ENCODE measurements at regions not wholly inside any gene's neighbourhood (a gene's known extent, or its start where the extent isn't known, plus 50 kb on each side); places are given as distances from the start of the nearest gene placed in this dataset.
"Not testable (repeated sequence)": the region's sequence is repeated elsewhere in the genome, so short reads cannot be mapped to it uniquely, and the experiment has no call there.

DNA sequence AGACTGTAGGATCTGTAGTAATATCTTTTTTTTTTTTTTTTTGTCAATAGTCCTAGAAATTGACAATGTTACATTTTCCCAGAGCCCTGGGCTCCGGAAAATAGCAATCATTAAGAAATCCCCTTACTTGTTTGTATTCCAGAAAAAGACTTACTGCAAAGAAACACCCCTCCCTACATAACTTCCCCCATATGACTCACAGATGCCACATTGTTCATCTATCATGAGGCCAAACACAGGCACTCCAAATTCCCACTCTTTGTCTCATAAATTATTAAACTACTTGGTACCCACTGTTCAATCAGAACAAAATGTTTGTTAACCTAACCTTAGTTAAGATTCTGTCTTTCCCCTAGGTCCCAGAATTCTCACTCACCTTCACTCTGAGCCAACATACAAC lies 53.5 kb downstream of the TEX51 start:
- DNase-seq (ENCODE audit: low spot score), result no peak

GRCh38 chr2:126953483-126953882 lies 54.8 kb downstream of the TEX51 start:
- no peak for DNase-seq (ENCODE audit: low spot score)

DNA sequence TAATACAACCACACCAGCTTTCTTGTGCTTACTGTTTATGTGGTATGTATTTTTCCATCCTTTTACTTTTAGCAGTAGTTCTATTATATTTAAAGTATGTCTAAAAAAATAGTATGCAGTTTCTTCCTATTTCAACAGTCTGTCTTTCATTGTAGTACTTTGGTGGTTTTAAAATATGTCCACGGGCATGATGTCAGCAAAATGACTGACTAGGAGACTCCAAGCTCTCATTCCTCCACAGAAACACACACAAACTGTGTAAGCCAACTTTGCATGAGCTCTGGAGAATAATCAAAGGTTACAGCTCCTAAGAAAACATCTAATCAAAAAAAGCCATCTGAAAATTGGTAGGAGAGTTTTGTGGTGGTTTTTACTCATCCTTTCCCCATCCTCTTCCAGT lies 56.1 kb downstream of the TEX51 start:
- no peak for DNase-seq (ENCODE audit: low spot score)

- DNase-seq (ENCODE audit: low spot score), result not testable (repeated sequence)
Observed at GRCh38 chr2:126956773-126957172, 58.1 kb downstream of the TEX51 start.

DNA sequence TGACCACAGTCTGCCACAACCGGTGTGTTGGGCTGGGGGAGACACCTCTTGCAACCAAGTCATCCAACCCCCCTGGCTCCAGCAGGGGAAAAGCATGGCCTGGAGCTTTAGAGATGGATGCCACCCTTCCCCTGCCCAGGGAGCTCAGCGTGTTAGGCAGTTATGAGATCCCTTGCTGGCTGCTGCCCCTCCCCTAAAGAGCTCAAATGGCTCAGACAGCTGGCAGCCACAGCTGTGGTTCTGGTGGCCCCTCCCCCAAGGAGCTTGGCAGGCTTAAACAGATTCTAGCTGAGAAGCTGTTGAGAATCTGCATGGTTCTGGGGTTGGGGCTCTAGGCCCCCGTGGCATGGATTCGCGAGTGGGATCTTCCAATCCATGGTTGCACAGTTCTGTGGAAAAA lies 64.7 kb downstream of the TEX51 start:
- no peak for DNase-seq (ENCODE audit: low spot score)

DNA sequence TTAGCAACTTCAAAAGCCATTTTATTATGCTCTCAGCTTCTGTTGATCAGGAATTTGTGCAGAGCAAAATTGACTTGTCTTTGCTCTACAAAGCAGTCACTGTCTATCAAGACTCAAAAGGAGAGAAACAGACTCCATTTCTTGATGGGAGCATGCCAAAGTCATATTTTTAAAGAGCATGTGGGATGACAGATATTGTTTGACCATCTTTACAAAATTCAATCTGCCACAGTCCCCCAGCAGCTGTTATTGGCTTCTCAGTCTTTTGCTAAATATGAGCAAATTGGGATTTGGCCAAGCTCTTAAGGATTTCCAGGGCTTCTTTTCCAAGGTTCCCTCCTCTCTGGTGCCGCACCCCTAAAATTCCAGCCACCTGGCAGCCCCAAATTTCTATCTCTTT lies 67.9 kb downstream of the TEX51 start:
- no peak for DNase-seq (ENCODE audit: low spot score)

- no peak for DNase-seq (ENCODE audit: low spot score)
Observed at GRCh38 chr2:126970583-126970982, 71.9 kb downstream of the TEX51 start.

GRCh38 chr2:126971162-126971480 lies 72.4 kb downstream of the TEX51 start:
- DNase-seq (ENCODE audit: low spot score), result no peak

GRCh38 chr2:126971481-126972278 lies 73.0 kb downstream of the TEX51 start:
- DNase-seq (ENCODE audit: low spot score), result peak; percentile 55

DNA sequence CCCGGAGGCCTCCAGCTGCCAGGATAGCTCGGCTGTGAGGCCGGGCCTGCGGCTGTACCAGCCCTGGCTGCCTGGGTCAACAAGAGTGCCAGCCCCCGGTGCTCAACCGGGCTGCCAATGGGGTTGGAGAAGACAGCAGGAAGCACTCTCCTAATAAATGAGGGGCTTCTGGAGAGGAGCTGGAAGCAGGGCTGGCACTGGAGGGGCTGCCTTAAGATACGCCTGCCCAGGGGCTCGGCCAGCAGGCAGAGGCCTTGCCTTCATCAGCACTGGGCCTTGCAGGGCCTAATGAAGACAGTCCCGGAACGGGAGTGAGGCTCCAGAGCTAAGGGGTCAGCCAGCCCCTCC lies 73.6 kb downstream of the TEX51 start:
- no peak for DNase-seq (ENCODE audit: low spot score)

DNA sequence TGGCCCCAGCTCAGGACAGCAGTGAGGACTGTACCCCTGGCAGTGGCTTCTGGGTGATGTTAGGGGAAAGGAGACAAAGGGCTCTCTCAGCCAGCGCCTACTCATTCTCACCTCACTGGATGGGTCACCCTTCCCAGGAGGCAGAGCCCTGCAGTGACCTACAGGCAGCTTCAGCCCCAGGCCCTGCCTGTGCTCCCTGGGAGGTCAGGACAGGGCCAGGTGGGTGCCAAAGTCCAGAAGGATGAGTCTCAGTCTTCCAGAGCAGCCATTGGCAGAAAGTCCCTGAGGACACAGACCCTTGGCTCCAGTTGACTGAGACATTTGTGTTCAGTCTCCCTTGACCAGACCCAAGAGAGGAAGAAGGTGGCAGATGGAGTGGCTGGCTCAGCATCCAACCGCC lies 75.1 kb downstream of the TEX51 start:
- no peak for DNase-seq (ENCODE audit: low spot score)

DNA sequence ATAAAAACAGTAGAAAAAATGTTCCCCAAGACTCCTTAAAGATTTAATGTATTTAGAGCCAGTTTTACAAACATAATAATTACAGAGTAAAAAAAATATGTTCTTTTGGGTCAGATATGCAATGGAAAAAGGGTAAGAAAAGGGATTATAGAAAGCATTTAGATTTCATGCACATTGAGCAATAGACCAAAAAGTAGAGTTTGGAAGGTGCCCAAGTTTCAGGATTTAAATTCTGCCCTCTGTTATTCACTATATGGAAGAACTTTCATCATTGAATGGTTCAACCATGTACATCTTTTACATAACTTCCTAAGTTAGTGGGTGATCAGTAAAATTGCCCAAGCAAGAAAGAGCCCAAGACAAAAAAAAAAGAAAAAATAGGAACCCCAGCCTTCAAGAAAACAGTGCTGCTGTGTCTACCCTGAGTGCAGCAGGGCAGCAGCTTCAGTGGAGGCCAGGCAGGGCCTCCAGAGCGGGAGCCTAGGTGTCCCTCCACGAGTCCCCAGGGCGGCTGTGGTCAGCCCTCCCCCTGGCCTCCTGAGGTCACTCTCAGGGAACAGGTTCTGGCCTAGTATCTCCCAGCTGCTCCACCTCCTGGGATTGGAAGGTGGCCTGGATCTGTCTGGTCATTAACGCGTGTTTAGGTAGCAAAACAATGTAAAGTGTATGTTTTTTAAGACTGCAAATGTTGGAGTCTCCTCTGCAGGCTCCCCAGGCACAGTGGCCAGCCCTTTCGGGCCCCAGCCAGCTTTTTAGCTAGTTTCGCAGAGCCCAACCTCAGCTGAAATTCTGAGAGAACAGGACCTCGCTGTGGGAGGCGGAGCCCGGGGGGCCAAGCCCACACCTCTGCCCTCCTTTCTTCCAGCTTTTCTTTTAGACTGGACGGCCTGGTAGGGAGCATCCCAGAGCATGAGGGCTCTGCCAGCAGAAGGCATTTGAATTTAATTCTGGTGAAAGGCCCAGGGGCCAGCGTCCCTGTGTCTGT lies 77.3 kb downstream of the TEX51 start:
- no peak for DNase-seq (ENCODE audit: low spot score)

- DNase-seq (ENCODE audit: low spot score), result no peak
Observed at GRCh38 chr2:126976721-126977328, 78.1 kb downstream of the TEX51 start.

GRCh38 chr2:126978333-126978732 lies 79.6 kb downstream of the TEX51 start:
- no peak for DNase-seq (ENCODE audit: low spot score)

DNA sequence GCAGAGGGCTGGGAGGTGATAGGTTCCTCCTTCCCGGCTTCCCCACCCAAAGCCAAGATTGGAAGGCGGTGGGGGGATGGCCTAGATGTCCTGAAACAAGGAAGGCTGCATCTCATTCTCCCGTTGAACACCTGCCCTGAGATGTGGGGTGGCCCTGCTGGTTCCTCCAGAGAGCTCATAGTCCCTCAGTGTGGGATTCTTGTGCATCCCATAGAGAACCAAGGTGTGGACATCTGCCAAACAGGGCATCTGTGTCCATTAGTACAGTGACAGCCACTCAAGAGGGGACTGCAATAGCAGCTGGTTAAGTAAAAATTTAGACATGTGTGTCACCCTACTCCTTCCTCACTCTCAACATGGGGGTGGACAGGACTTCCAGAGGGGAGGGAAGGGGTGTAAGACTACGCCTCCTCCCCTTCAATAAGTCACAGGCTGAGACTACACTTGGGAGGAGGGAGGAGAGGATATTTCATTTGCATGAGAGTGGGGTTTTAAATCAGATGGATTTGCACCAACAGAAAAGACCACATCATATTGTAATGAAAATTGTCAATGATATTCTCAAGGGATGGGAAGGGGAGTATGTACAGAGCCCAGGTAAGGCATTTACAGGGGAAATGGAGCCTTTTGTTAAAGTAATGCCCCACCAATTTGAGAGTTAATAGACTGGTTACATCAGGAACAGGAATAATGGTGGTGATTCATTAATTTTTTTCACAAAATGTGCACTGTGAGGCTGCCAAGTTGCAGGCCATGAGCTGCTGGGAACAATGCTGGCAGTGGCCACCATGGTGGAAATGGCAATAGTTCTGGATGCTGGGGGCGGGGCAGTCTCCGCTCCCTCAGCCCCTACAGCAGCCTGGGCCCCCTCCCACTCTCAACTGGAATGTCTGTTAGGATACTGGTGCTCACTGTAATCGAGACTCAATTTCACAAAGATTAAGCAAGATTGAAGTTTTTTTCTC lies 80.6 kb downstream of the TEX51 start:
- no peak for DNase-seq (ENCODE audit: low spot score)

GRCh38 chr2:126981476-126981875 lies 82.8 kb downstream of the TEX51 start:
- DNase-seq (ENCODE audit: low spot score), result no peak

DNA sequence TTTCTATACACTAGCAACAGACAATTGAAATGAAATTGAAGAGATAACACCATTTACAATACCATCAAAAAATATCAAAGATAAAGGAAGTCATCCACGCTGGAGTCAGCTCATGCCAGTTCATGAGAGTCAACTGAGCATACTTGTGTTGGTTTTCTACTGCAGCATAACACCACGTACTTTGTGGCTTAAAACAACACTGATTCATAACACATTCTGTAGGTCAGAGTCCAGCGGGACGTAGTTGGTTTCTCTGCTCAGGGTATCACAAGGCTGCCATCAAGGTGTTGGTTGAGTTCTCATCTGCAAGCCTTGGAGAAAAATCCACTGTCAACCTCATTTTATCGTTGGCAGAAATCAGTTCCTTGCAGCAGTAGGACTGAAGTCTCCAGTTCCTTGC lies 84.2 kb downstream of the TEX51 start:
- DNase-seq (ENCODE audit: low spot score), result no peak

GRCh38 chr2:126986631-126987187 lies 88.0 kb downstream of the TEX51 start:
- no peak for DNase-seq (ENCODE audit: low spot score)

DNA sequence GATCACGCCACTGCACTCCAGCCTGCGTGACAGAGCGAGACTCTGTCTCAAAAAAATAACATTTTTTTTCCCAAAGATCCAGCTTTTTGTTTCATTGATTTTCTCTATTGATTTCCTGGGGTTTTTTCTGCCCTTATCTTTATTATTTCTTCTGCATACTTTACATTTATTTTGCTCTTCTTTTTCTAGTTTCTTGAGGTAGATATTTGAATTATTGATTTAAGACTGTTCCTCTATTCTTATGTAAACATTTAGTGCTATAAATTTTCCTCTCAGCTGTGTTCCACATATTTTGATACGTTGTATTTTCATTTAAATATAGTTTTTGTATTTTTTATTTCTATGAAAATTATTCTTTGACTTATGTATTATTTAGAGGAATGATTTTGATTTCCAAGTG lies 89.8 kb downstream of the TEX51 start:
- DNase-seq (ENCODE audit: low spot score), result no peak

GRCh38 chr2:126989064-126989463 lies 90.4 kb downstream of the TEX51 start:
- DNase-seq (ENCODE audit: low spot score), result not testable (repeated sequence)

DNA sequence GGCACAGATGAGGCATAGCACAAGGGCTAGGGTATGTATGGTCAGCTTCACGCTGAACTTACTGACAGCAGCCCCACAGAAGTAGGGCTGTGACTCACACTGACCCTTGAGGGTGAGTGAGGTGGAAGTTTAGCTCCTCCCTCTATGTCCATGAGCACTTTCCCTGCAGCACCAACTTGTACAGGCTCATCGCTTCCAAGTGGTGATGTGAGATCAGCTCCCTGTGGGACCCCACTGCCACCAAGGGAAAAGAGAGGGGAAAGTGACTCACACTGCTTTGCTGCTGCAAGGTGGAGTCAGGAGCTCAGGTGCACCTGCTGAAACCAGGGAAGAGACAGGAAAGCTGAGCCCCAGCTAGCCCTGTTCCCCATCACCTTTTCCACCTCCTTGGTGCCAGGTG lies 91.5 kb downstream of the TEX51 start:
- DNase-seq (ENCODE audit: low spot score), result no peak
